RWPE2 (cell line): ENCODE measurements at regions not wholly inside any gene's neighbourhood (a gene's known extent, or its start where the extent isn't known, plus 50 kb on each side); places are given as distances from the start of the nearest gene placed in this dataset.

Experiments used
- ATAC-seq: fragments of 200-7000 bp; cut with Tn5 transposase; 3 replicates; pipeline ENCODE4 v1.9.1; 2021; ENCODE audit warnings: low read depth
- DNase-seq: peaks from one replicate; pipeline ENCODE4 v3.0.0-alpha.2; 2020; ENCODE audit warnings: low spot score
- H3K27ac ChIP-seq: fragments of 450-650 bp; 2 replicates; pipeline ENCODE4 v1.5.1; 2017; ENCODE audit warnings: mild to moderate bottlenecking; ENCODE audit not compliant: poor library complexity, severe bottlenecking
- H3K27me3 ChIP-seq: fragments of 250-450 bp; sonication (Bioruptor Pico); 2 replicates; pipeline ENCODE4 v1.5.1; 2021; ENCODE audit warnings: mild to moderate bottlenecking, moderate library complexity; ENCODE audit not compliant: insufficient read depth, poor library complexity, severe bottlenecking
- H3K36me3 ChIP-seq: fragments of 250-450 bp; sonication (Bioruptor Pico); 2 replicates; pipeline ENCODE4 v1.5.1; 2020; ENCODE audit warnings: low read depth, mild to moderate bottlenecking, moderate library complexity
- H3K4me1 ChIP-seq: fragments of 250-450 bp; sonication (Bioruptor Pico); 2 replicates; pipeline ENCODE4 v1.5.1; 2021; ENCODE audit warnings: mild to moderate bottlenecking, moderate library complexity; ENCODE audit not compliant: insufficient read depth, poor library complexity, severe bottlenecking
- H3K4me3 ChIP-seq: fragments of 250-450 bp; sonication (Bioruptor Pico); 2 replicates; pipeline ENCODE4 v1.5.1; 2021; ENCODE audit warnings: mild to moderate bottlenecking, moderate library complexity; ENCODE audit not compliant: severe bottlenecking
- H3K9me3 ChIP-seq: fragments of 250-450 bp; sonication (Bioruptor Pico); 2 replicates; pipeline ENCODE4 v1.5.1; 2021; ENCODE audit warnings: mild to moderate bottlenecking, moderate library complexity; ENCODE audit not compliant: severe bottlenecking
- TF ChIP-seq, protein P1 (sequence below): fragments of 450-650 bp; IDR thresholded peaks from one replicate; pipeline ENCODE4 v1.5.1; 2017; ENCODE audit warnings: mild to moderate bottlenecking, moderate library complexity; ENCODE audit not compliant: poor library complexity, severe bottlenecking

DNA sequence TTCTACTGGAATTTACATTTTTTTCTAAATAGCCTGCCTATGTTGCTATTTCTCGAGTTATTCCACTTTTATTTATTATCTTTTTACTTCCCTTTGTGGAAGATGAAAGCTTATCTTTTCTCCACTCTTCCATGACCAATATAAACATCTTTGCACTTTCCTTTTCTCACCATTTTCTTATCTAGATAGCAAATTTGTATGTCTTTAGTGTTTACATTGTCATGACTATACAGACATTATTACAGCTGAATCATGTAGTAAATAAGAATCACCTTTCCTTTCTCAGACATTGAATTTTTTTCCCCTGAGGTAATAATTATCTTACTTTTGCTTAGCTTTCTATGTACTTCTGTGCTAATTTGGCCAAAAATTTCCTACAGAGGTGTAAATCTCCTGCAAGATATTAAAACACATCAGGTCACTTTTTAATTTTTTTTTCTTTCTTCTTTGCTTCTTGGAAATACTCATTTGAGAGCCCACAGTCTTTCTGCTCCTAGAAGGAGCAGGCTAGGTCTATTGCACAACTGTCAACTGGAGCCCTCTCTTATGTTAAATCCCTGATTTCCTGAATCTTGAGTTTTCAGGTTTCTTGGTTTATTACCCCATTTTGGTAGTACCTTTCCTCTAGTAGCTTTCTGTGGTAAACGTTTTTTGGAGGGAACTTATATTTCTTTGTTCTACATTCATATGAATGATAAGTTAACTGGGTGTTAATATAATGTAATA, 109.0 kb upstream of the ATP2B1 start:
- no peaks in the 10 kb centered on the region for H3K36me3 ChIP-seq
- no peak overlapping the region for H3K4me3 ChIP-seq
- peaks cover 13% of the 10 kb centered on the region for H3K4me1 ChIP-seq
- H3K27ac ChIP-seq, result peak overlapping the region; percentile 32
- DNase-seq, result no peak
- H3K9me3 ChIP-seq, result no peaks in the 10 kb centered on the region
- TF ChIP-seq, protein P1, sequence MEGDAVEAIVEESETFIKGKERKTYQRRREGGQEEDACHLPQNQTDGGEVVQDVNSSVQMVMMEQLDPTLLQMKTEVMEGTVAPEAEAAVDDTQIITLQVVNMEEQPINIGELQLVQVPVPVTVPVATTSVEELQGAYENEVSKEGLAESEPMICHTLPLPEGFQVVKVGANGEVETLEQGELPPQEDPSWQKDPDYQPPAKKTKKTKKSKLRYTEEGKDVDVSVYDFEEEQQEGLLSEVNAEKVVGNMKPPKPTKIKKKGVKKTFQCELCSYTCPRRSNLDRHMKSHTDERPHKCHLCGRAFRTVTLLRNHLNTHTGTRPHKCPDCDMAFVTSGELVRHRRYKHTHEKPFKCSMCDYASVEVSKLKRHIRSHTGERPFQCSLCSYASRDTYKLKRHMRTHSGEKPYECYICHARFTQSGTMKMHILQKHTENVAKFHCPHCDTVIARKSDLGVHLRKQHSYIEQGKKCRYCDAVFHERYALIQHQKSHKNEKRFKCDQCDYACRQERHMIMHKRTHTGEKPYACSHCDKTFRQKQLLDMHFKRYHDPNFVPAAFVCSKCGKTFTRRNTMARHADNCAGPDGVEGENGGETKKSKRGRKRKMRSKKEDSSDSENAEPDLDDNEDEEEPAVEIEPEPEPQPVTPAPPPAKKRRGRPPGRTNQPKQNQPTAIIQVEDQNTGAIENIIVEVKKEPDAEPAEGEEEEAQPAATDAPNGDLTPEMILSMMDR, result no peak
- no peaks in the 10 kb centered on the region for H3K27me3 ChIP-seq
- peak; percentile 77 for ATAC-seq

DNA sequence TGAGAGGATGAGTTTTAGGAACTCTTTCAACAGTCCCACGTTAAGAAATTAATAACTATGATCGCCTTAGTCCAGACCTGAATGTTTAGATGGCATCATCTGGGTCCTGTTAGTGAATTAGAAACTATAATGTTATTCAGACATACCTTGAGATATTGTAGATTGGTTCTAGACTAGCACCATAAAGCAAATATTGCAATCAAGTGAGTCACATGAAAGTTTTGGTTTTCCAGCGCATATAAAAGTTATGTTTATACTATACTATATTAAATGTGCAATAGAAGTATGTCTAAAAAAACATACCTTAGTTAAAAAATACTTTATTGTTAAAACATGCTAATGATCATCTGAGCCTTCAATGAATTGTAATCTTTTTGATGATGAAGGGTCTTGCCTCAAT, 106.6 kb upstream of the ATP2B1 start:
- peaks cover 13% of the 10 kb centered on the region for H3K4me1 ChIP-seq
- no peaks in the 10 kb centered on the region for H3K36me3 ChIP-seq
- DNase-seq (no peak), ATAC-seq (no peak)
- no peaks in the 10 kb centered on the region for H3K27me3 ChIP-seq
- no peak overlapping the region for H3K4me3 ChIP-seq
- H3K9me3 ChIP-seq, result no peaks in the 10 kb centered on the region
- H3K27ac ChIP-seq, result no peak overlapping the region
- TF ChIP-seq, protein P1, result no peak

DNA sequence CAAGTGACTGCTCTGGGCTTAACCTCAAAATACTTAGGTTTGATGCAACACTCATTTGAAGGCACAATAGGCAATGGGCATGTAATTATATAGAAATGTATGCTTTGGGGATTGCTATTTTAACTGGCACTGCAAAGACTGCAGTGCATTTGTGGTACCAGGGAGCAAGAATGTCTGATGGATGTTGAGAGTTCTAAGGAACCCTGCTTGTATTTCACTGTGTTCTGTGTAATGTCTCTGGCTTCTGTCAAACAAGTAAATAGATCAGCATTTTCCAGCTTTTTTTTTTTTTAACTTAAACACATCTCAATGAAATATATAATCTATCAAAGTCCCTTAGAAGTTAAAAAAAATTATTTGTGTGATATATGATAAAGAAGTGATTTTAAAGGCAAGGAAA, 94.8 kb upstream of the ATP2B1 start:
- Histone ChIP-seq H3K27ac (no peak overlapping the region), H3K4me3 (no peak overlapping the region), H3K27me3 (no peaks in the 10 kb centered on the region), H3K4me1 (no peaks in the 10 kb centered on the region), H3K36me3 (no peaks in the 10 kb centered on the region), H3K9me3 (no peaks in the 10 kb centered on the region)
- TF ChIP-seq, protein P1, result no peak
- no peak for ATAC-seq
- no peak for DNase-seq

DNA sequence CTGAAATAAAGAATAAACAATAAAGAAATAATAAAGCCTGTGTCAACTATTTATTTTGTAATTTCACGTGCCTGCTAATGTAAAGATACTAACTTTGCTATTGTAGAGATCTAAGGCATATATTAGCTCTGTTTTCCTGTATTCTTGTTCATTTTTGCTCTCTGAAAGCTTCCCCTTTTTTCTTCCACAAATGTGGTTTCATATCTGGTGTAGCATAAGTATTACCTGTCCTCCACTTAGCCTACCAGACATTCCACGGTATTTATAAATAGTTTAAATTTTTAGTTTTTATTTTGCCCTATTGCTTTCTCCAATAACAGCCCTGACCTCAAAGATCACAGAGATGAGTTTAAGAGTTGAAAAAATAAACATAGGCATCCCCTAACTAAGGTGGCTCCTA, 92.6 kb upstream of the ATP2B1 start:
- ATAC-seq (no peak), DNase-seq (no peak)
- Histone ChIP-seq H3K9me3 (no peaks in the 10 kb centered on the region), H3K27me3 (no peaks in the 10 kb centered on the region), H3K27ac (no peak overlapping the region), H3K4me3 (no peak overlapping the region), H3K4me1 (no peaks in the 10 kb centered on the region), H3K36me3 (no peaks in the 10 kb centered on the region)
- TF ChIP-seq, protein P1, result no peak

DNA sequence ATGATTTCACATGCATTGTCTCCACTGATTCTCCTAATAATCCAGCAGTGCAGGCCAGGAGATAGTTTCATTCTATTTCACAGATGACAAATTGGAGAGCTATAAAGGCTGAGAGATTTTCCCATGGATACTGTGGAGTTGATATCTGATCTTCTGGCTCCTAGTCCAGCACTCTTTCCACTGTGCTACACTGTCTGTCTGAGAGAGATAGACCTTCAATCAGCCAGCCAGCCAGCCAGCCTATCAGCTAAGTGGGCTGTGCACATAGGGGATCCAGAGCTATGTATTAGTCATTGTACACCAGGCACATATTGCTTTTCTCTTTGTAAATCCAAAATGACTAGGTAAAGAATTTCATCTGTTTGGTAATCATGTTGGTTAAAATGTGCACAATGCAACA, 91.8 kb upstream of the ATP2B1 start:
- DNase-seq, result no peak
- TF ChIP-seq, protein P1, result no peak
- H3K27ac ChIP-seq, result no peak overlapping the region
- no peaks in the 10 kb centered on the region for H3K4me1 ChIP-seq
- H3K36me3 ChIP-seq, result no peaks in the 10 kb centered on the region
- ATAC-seq, result no peak
- H3K9me3 ChIP-seq, result no peaks in the 10 kb centered on the region
- H3K4me3 ChIP-seq, result no peak overlapping the region
- H3K27me3 ChIP-seq, result no peaks in the 10 kb centered on the region
